SJCRH30 (cell line): ENCODE measurements at regions not wholly inside any gene's neighbourhood (a gene's known extent, or its start where the extent isn't known, plus 50 kb on each side); places are given as distances from the start of the nearest gene placed in this dataset.

ENCODE experiments used
- DNase-seq, 2 experiments: peaks; one replicate each; pipeline ENCODE4 v3.0.0-alpha.2; 2015 to 2020
- H3K27ac ChIP-seq: fragments of 250-450 bp; sonication (Bioruptor Pico); 2 replicates; pipeline ENCODE4 v1.5.1; 2020; ENCODE audit warnings: mild to moderate bottlenecking, moderate library complexity
- H3K27me3 ChIP-seq: fragments of 250-450 bp; sonication (Bioruptor Pico); 2 replicates; pipeline ENCODE4 v1.5.1; 2020; ENCODE audit warnings: mild to moderate bottlenecking, moderate library complexity
- H3K36me3 ChIP-seq: fragments of 250-450 bp; sonication (Bioruptor Pico); 2 replicates; pipeline ENCODE4 v1.5.1; 2020; ENCODE audit warnings: mild to moderate bottlenecking, moderate library complexity
- H3K4me1 ChIP-seq: fragments of 250-450 bp; sonication (Bioruptor Pico); 2 replicates; pipeline ENCODE4 v1.5.1; 2020; ENCODE audit warnings: mild to moderate bottlenecking, moderate library complexity
- H3K4me3 ChIP-seq: fragments of 250-450 bp; sonication (Bioruptor Pico); 2 replicates; pipeline ENCODE4 v1.5.1; 2020; ENCODE audit warnings: mild to moderate bottlenecking, moderate library complexity
- H3K9me3 ChIP-seq: fragments of 250-450 bp; sonication (Bioruptor Pico); replicated peaks from 2 replicates; pipeline ENCODE4 v1.5.1; 2020; ENCODE audit warnings: mild to moderate bottlenecking, moderate library complexity

DNA sequence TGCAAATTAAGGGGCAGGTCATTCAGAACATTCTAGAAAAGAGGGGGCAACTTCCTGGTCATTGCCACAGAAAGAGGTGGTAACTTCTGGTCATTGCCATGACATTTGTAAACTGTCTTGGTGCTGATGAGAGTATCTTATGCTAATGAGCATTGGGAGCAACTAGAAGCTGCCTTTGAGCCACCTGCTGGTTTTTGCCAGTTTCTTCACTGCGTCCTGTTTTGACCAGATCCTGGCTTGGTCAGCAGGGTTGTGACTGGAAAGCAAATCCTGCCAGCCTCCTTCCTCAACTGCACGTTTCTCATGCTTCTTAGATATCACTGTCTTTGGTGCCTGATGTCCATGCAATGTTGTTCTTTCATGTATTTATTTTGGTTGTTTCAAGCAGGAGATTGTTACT, 53.2 kb upstream of the SPATA31C2 start:
- Histone ChIP-seq H3K4me3 (no peak overlapping the region), H3K36me3 (no peaks in the 10 kb centered on the region), H3K27me3 (no peaks in the 10 kb centered on the region), H3K9me3 (no peaks in the 10 kb centered on the region), H3K27ac (no peak overlapping the region), H3K4me1 (peaks cover 20% of the 10 kb centered on the region)
- DNase-seq: no peak

DNA sequence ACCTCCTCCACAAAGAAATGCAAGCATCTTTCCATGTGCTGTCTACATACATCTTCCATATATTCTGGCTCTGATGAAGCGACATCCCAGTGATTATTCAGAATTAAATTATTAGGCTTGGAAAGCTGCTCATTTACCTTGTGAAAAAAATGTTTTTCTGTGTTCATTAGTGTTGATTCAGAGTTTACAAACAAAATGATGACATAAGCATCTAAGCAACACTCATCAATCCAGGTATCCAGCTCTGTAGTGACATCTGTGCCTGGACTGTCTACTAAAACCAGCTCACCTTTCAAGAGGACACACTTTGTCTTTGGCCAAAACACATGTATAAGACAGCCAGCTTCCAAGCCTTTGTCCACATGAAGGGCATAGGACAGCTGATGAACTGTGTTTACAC, 51.1 kb upstream of the SPATA31C2 start:
- Histone ChIP-seq H3K36me3 (no peaks in the 10 kb centered on the region), H3K4me1 (peaks cover 19% of the 10 kb centered on the region), H3K27me3 (no peaks in the 10 kb centered on the region), H3K4me3 (no peak overlapping the region), H3K9me3 (no peaks in the 10 kb centered on the region), H3K27ac (no peak overlapping the region)
- DNase-seq: no peak
